IPS-18c (cell line): ENCODE measurements at regions not wholly inside any gene's neighbourhood (a gene's known extent, or its start where the extent isn't known, plus 50 kb on each side); places are given as distances from the start of the nearest gene placed in this dataset.

Experiments used
- H3K4me3 ChIP-seq: 2 replicates; pipeline ENCODE4 v1.7.0; 2013; ENCODE audit warnings: low read depth, mild to moderate bottlenecking, low read length, moderate library complexity; ENCODE audit not compliant: insufficient read depth
- H3K9me3 ChIP-seq: one replicate; pipeline ENCODE4 v1.6.1; 2013; ENCODE audit warnings: mild to moderate bottlenecking, low read length, moderate library complexity; ENCODE audit not compliant: control insufficient read depth, insufficient read depth

DNA sequence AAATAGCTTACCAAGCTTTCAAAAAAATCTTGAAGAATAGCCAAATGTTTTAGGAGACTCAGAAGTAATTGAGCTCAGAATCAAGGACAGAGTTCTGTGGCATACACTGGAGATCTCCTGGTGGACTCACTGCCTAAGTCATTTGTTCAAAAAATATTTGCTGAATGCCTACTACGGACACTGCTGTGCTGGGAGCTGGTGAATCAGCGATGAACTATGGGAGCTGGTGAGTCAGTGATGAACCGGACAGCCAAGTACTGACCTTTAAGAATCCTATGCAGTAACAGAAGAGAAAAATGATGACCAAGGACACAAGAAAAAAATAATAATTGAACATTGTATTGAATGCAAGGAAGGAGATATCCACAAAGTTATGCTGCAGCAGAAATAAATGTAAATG lies 717.9 kb upstream of the CXADR start:
- Histone ChIP-seq H3K9me3 (no peaks in the 10 kb centered on the region), H3K4me3 (no peak overlapping the region)

DNA sequence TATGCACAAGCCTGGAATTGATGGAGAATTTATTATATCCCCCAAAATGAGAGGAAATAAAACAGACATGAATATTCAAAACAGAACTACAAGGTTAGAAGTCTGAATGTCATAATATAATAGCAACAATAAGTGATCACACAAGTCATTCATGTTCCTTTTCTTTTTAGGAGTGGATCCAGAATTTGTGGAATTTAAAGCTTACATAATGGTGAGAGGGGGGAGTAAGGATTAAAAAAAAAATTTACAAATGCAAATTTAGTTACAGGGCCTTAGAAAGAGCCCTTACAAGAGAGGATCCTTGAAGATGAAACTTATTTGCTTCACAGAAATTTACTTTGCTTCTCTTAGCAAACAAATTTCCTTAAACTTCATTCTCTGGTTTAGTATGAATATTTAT lies 716.1 kb upstream of the CXADR start:
- no peaks in the 10 kb centered on the region for H3K9me3 ChIP-seq
- no peak overlapping the region for H3K4me3 ChIP-seq

DNA sequence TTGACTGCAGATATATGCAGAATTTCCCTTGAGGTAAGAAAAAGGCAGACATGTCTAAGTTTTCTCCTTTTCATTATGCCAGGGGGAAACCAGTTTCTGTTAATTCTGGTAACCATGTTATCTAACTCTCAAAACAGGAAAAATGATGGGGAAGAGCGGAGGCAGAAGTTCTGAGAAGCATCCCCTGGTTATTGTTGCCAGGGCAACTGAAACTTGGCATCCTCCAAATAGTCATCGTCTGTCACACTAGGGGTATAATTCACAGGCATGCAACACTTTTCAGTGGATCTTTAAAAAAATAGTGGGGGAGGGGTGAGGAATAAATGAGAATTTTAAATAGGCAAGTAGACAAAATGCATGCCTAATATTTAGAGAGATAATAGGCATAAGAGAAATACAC lies 715.3 kb upstream of the CXADR start:
- Histone ChIP-seq H3K4me3 (no peak overlapping the region), H3K9me3 (no peaks in the 10 kb centered on the region)

DNA sequence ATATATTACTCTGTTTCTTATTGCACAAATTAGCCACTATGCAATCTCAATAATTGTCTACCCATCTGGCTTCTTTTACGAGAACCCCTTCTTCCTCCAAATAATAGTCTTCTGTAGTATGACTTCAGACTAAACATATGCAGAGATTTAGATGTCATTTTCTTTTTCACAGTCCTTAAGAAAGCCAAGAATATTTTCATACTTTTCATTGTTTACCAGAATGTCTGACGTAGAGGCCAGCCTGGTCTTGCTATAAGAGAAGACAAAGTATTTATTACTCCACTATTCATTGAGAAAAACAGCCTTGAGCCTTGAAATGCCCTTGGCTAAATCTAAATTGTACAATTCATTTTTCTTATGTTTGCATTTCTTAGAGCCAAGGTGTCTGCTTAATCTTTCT lies 714.9 kb upstream of the CXADR start:
- H3K4me3 ChIP-seq, result no peak overlapping the region
- no peaks in the 10 kb centered on the region for H3K9me3 ChIP-seq

DNA sequence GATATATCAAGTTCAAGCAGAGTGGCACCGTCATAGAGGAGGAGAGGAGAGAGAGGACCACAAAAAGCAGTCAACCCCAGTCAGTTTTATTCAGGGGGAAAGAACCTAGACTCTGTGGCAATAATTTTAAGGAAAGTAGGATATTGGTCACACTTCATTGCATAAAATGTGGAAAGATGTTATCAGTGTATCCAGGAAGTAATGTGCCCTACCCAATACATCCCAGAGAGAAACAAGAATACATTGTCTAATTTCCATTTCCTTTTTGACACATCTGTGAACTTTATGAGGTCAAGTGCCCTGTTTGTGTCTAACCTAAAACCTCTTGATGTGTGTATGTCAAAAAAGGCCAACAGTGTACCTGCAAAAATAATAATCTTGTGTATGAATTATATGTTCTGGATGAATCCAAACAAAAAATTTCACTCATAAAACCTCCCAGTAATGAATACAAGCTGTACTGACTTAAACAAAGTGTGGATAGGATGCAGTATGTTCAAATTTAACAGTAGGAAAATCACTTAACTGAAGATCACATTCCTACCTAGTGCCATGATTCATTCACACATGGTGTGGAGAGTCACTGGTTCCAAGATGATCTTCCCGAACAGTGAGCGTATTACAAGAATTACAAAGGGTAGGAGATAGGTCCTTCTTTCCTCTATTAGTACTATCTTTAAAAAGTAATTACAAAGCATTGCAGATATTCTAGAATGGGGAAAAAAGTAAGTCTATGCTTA lies 712.1 kb upstream of the CXADR start:
- Histone ChIP-seq H3K4me3 (no peak overlapping the region), H3K9me3 (no peaks in the 10 kb centered on the region)

DNA sequence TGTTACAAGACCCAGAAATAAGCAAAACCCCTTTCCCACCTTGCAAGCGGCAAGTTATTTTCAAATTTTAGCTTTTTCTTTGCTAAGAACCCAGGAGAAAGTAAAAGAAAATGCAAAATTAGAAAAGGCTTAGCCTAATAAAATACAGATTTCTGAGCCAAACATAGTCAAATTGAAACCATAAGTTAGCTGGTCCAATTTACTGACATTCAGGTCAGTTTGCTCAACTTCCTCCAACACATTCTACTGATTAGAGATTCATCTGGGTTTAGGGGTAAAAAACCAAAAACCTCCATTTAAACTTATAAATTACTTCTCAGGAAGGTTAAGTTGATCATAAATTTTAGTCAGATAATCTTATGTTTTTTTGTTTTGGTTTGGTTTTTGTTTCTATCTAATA lies 701.8 kb upstream of the CXADR start:
- H3K4me3 ChIP-seq, result no peak overlapping the region
- no peaks in the 10 kb centered on the region for H3K9me3 ChIP-seq

DNA sequence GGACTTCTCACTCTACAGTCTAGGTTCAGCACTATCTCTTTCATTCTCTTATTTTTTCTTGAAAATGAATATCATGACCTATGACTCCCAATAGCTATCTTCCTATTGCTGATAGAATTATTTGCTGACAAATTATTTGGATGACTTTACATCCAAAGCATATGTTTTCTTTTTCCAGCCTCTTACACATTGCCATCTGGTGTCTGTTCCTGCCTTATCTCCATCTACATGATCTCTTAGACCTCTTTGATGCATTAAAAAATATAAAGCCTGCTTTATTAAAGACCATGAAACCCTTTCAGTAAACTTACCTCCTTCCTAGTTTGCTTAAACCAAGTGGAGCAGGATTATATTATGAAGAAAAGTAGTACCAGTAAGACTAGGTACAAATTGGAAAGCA lies 700.9 kb upstream of the CXADR start:
- Histone ChIP-seq H3K9me3 (no peaks in the 10 kb centered on the region), H3K4me3 (no peak overlapping the region)

DNA sequence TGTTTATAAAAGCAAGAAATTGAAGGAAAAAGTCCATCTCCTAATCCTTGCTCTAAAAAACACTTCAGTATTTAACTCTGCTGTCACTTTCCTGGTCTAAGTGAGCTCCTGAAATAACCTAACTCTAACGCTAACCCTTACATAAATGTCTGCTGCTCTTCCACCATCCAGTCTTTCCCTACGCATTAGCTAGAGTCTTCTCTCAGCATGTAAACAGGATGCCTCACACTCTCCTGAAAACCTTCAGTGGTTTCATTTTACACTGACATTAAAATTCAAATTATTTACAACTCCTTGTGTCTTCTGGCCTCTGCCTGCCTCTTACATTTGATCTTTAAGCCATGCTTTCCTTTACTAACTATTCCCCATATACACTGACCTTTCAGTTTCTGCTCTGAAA lies 697.6 kb upstream of the CXADR start:
- Histone ChIP-seq H3K4me3 (no peak overlapping the region), H3K9me3 (no peaks in the 10 kb centered on the region)

DNA sequence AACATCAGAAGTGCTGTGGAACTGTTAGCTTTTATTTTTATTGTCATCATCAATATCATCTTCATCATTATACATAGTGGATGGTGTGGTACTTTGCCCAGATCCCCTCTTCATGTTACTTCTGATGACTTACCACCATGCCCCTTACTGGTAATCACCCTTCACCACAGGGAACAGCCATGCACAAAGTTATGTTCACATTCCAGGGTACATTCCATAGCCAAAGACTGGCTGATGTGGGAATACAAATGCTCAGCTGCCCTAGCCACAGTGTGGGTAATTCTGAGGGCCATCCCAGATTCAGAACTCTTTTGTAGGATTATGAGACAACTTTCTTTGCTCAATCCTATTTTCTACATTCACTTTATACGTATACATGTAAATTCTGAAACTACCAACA lies 691.3 kb upstream of the CXADR start:
- no peaks in the 10 kb centered on the region for H3K9me3 ChIP-seq
- H3K4me3 ChIP-seq, result no peak overlapping the region

DNA sequence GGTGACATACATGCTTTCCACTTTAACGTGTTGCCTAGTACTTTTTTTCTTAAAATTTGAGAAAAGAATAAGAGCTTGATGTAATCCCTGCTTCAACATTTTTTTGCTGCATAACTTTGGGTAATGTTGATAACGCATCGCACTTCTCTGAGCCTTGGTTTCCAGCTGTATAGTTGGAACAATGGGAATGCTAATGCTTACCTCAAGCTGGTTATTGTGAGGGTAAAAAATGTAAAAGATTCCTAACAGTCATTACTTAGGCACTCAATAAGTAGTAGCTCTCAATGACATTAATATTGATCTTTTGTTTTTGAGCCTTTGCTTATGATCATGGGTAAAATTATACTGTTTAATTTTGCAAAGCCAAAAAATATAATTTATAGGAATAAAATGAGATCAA lies 683.3 kb upstream of the CXADR start:
- no peaks in the 10 kb centered on the region for H3K9me3 ChIP-seq

DNA sequence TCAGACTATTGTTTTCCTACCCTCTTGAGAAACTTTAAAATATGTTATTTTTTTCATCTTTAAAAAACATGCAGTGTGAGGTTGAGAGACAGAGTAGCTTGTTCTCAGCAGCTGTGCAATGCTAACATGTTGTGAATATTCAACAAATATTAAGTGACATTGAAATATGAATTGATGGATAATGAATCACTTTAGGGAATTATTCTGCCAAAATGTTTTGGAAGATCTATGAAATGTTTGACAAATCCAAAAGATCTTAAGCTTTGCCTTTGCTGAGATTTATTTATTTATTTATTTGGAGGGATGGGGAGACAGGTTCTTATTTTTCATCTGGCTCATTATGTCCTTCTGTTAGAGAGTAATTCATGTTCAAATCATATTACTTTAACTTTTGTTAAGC lies 680.1 kb upstream of the CXADR start:
- H3K9me3 ChIP-seq, result no peaks in the 10 kb centered on the region

More for the DNA sequence above, 683.3 kb upstream of the CXADR start:
- H3K4me3 ChIP-seq, result no peak overlapping the region

DNA sequence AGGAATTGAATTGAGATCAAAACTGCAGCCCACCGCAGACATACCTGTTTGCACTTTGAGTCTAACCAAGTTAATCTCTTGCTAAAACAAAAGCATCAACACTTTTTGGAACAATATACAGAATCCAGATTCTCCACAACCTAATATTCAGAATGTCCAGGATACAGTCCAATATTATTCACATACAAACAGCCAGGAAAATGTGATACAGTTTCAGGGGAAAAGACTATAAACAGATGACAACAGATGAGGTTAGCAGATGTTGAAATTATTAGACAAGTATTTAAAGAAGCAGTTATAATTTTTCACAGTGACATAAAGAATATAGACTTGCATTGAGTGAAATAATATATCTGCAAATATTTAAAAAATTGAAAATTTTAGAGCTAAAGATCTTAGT lies 678.1 kb upstream of the CXADR start:
- no peaks in the 10 kb centered on the region for H3K9me3 ChIP-seq

More for the DNA sequence above, 680.1 kb upstream of the CXADR start:
- H3K4me3 ChIP-seq, result no peak overlapping the region

DNA sequence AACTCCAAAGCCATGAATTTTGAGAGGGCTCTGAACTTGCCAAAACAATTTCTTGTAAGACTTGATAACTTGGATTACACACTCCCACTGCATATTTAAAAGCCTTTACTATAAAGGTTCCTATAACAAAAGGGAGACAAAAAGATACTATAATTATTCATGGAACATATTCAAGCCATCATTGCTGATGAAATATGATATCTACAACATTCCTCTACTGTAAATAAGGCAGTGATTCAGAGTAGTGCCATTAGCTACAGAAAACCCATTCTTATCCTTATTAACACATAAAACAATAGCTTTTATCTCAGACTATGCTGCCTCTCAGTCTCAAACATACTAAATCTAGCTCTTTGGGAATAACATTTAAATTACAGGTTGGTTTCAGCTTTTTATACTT lies 675.5 kb upstream of the CXADR start:
- Histone ChIP-seq H3K4me3 (no peak overlapping the region), H3K9me3 (no peaks in the 10 kb centered on the region)

More for the DNA sequence above, 678.1 kb upstream of the CXADR start:
- H3K4me3 ChIP-seq, result no peak overlapping the region

DNA sequence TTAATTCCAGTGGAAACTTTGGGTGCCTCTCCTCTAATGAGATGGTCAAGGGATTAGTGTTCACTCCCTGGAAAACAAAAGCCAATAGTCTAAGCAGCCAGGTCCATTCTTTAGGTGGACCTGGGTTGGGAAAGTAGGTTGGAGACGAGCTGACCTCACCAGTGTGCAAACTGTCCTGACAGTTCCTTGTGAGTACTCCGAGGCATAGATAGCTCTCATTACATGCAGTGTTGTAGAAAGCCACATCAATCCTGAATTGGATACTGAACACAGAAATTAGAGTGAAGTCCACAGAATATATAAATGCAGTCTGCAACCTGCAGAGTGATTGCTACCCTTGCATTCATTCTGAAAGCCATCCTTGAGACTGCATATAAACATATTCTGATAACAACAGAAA lies 675.1 kb upstream of the CXADR start:
- no peak overlapping the region for H3K4me3 ChIP-seq
- H3K9me3 ChIP-seq, result no peaks in the 10 kb centered on the region

DNA sequence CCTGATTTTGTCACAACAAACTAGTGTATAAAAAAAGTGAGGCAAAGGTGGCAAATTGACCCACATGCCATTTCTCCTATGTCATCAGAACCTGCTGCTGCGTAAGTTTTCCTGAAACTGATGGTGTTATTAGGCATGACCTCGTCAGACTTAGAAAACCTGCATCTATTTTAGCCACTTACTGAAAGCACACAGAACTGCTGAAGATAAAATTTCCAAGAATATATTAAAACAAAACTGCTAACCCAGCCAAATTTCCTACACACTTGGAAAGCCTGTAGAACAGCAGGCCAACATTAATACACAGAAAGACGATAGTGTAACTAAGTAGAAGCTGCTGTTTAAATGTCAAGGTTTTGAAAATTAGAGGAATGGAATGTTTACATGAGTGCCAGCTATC lies 674.5 kb upstream of the CXADR start:
- H3K4me3 ChIP-seq, result no peak overlapping the region
- no peaks in the 10 kb centered on the region for H3K9me3 ChIP-seq

DNA sequence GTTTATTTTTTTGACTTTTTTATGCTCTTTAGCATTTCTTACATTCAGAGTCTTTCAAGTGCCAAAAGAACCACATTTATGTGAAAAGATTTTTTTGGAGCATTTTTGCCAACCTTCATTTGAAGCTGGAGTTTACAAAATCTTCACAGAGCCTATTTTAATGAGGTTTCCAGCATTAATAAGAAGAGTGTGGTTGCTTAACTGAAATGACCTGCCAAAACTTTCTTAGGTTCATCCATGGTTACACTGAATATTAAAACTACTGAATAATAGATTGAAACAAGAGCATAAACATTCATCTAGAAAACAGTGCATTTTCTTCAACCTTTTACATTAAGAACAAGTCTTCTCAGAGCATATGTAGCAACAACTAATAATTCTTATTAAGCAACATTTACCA lies 672.3 kb upstream of the CXADR start:
- no peak overlapping the region for H3K4me3 ChIP-seq
- H3K9me3 ChIP-seq, result no peaks in the 10 kb centered on the region

DNA sequence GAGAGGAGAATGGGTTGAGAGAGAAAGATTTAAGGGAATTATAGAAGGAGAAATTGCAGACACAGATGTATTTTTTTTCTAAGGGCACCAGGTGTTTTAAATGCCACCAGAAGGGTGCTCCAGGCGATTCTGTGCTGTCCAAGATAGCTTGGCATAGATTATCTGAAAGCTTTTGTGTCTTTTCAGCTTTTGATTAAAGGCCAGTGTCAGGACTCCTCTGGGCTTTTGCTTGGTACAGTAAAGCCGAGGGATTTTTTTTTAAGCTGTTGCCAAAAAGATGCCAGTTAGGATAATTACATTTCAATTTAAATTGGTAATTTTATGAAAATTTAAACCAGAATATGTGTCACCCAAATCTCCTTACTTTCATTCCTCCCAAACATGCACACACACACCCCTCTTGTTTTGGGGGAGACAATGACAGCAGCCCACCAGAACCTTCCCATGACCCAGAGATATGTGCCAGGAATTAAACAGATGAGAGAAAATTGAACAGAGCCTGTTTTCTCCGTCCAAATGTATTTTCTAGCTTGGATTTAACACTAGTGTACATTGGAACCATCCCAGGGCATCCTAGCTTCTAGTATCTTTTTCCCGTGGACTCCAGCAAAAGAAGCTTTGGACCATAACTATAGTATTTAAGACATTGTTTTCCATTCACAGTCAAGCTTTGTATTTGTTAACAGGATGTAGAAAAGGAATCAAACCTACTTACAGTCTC lies 670.7 kb upstream of the CXADR start:
- no peaks in the 10 kb centered on the region for H3K9me3 ChIP-seq
- no peak overlapping the region for H3K4me3 ChIP-seq

DNA sequence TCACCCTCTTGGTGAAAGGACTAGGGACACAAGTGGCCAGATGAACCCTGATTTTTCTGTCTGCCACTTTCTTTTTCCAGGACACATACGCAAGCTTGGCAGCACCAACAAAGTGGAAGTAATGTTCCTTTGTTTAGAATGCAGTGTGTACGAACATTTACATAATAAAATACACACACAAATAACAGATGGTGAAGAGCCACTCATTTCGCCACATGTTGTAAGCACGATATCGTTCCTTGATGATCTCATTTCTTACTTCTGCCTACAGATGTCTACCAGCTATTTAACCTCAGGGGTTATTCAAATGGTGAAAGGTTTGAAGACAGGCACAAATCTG lies 670.2 kb upstream of the CXADR start:
- Histone ChIP-seq H3K4me3 (no peak overlapping the region), H3K9me3 (no peaks in the 10 kb centered on the region)

DNA sequence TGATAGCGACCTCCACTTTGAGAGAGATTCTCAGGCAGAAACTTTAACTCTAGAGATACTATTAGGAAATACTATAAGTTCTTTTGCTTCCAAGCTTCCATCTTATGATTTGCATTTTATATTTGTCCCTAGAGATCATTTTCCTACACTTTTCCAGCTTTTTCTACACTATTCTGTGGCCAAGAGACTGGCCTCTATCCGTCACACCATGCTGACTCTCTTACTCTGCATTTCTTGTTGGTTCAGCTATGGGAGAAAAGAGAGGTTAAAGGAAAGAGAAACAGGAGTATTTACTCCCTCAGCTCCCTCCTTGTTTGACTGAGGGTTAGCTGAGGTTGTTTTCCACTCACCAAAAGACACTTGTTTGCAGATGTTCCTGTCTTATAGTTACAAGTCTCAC lies 665.6 kb upstream of the CXADR start:
- Histone ChIP-seq H3K4me3 (no peak overlapping the region), H3K9me3 (no peaks in the 10 kb centered on the region)
